Ectodermal cell (in vitro differentiated cells): ENCODE measurements at regions not wholly inside any gene's neighbourhood (a gene's known extent, or its start where the extent isn't known, plus 50 kb on each side); places are given as distances from the start of the nearest gene placed in this dataset.

Experiments used
- H3K27ac ChIP-seq: 2 replicates; pipeline ENCODE4 v1.7.0; 2013; ENCODE audit warnings: mild to moderate bottlenecking, low read depth, low read length; ENCODE audit not compliant: insufficient read depth, poor library complexity, severe bottlenecking
- H3K27me3 ChIP-seq: 2 replicates; pipeline ENCODE4 v1.7.0; 2013; ENCODE audit warnings: mild to moderate bottlenecking, low read length; ENCODE audit not compliant: insufficient read depth, control insufficient read depth, poor library complexity, severe bottlenecking
- H3K36me3 ChIP-seq: one replicate; pipeline ENCODE4 v1.7.0; 2013; ENCODE audit warnings: low read length; ENCODE audit not compliant: control insufficient read depth, insufficient read depth
- H3K4me1 ChIP-seq: one replicate; pipeline ENCODE4 v1.7.0; 2013; ENCODE audit warnings: low read length; ENCODE audit not compliant: control insufficient read depth, insufficient read depth
- H3K4me3 ChIP-seq: 2 replicates; pipeline ENCODE4 v1.7.0; 2013; ENCODE audit warnings: low read depth, low read length, control low read depth; ENCODE audit not compliant: insufficient read depth
- H3K9me3 ChIP-seq: 2 replicates; pipeline ENCODE4 v1.7.0; 2013; ENCODE audit warnings: mild to moderate bottlenecking, low read length, moderate library complexity; ENCODE audit not compliant: control insufficient read depth
- WGBS, 2 experiments: methylation state at CpG; one replicate each; pipeline ENCODE4 v1.1.7; 2013; ENCODE audit warnings: missing lambda C conversion rate in 2 of 2; 5-methylcytosine and 5-hydroxymethylcytosine counted together

DNA sequence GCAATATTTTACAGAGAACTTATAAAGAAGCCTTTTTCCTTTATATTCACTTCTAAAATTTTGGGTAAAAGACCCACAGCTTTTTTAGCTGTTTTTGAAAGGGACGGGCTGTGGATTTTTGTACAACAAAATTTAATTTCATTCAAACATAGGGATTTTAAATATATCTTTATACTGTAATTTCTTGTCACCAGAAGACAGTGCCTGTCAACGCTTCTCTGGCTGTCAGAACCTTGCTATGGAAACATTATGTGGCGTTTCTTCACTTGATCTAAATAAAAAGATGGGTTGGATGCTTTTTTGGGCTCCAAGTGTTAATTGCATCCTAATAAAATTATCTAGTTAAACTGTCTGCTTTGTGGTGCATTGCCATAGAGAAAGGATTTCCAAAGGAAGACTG is 635.6 kb upstream of the ALCAM start:
- WGBS, 2 experiments = 92 to 100% methylated on average over 2 of the region's 3 CpGs
- Histone ChIP-seq H3K27me3 (no peaks in the 10 kb centered on the region), H3K4me1 (no peaks in the 10 kb centered on the region), H3K9me3 (no peaks in the 10 kb centered on the region), H3K36me3 (no peaks in the 10 kb centered on the region), H3K27ac (no peak overlapping the region), H3K4me3 (no peak overlapping the region)

DNA sequence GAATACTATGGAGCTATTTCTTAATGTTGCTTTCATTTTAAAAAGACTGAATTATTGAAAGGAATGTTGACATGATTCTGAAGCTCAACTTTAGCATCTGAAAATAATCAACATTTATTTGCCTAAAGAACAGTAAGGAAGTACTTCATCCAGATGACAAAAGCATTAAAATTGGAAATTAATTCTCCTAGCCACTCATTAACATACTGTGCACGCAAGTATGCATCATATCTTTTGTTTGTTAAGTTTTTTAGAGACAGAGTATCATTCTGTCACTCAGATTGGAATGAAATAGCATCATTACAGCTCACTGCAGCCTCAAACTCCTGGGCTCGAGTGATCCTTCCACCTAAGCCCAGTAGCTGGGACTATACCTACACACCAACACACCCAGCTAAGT is 632.1 kb upstream of the ALCAM start:
- Histone ChIP-seq H3K27ac (no peak overlapping the region), H3K27me3 (no peaks in the 10 kb centered on the region), H3K9me3 (no peaks in the 10 kb centered on the region), H3K4me1 (no peaks in the 10 kb centered on the region), H3K36me3 (no peaks in the 10 kb centered on the region), H3K4me3 (no peak overlapping the region)
- WGBS, 2 experiments = 87 to 90% methylated on average over 2 of the region's 2 CpGs

DNA sequence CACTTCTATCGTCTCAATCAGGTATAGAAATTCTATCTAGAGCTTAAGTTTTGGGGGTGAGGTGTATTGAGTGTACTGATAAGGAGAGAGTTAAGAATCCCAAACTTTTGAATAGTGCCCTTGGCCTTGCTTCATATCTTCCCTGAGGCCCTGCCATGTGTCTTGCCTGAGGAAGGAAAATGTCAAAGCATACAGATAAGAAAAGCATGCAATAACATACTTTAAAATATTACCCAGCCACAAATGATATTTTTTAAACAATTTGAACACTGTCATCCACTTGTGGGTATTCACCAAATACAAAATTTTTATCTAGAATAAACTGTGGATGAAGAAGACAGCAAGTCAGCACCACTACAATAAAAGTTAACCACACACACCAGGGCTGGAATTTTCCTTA is 631.0 kb upstream of the ALCAM start:
- no CpG with 5 or more reads among the region's 1 CpG for WGBS, 2 experiments
- Histone ChIP-seq H3K27me3 (no peaks in the 10 kb centered on the region), H3K9me3 (no peaks in the 10 kb centered on the region), H3K27ac (no peak overlapping the region), H3K4me3 (no peak overlapping the region), H3K4me1 (no peaks in the 10 kb centered on the region), H3K36me3 (no peaks in the 10 kb centered on the region)

DNA sequence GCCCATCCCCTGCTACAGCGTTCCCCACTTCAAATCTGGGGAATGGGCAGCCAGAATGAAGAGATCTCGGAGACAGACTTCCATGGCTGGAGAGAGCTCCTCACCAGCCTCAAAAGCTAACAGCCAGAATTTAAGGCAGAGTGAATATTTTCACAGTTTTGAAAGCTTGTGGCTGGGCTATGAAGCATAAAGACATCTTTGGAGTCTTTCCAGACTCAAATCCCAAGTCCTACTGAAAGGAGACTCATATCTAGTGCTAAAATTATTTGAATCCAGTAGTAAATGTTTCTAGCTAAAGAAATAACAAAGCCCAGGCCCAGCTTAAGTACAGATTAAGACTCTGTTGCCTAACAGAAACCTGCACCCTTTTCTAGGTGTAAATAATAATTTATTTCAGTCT is 628.4 kb upstream of the ALCAM start:
- H3K4me3 ChIP-seq = no peak overlapping the region
- H3K36me3 ChIP-seq = no peaks in the 10 kb centered on the region
- H3K4me1 ChIP-seq = no peaks in the 10 kb centered on the region
- H3K9me3 ChIP-seq = no peaks in the 10 kb centered on the region
- 93 to 98% methylated on average over 2 of the region's 2 CpGs for WGBS, 2 experiments
- H3K27ac ChIP-seq = no peak overlapping the region
- no peaks in the 10 kb centered on the region for H3K27me3 ChIP-seq

DNA sequence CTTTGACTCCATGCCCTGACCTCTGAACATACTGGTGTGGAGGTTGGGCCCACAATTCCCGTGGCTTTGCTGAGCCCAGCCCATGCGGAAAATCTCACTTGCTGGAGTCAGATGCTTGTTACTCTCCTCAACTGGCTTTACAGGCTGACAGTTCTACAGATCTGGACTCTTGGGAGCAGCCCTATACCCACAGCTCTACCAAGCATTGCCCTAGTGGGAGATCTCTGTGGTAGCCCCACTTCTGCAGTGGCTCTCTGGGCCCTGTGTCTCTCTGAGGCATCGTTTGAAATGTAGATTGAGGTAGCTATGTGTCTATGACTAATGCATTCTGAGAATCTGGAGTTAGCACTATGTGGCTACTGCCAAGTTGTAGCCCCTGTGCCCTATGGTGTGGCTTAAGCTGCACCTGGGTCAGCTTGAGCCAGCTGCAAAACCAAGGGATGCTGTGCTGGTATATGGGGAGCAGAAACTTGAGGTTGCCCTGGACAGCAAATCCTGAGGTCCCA is 625.8 kb upstream of the ALCAM start:
- H3K4me1 ChIP-seq = no peaks in the 10 kb centered on the region
- H3K27ac ChIP-seq = no peak overlapping the region
- no peaks in the 10 kb centered on the region for H3K36me3 ChIP-seq
- H3K9me3 ChIP-seq = no peaks in the 10 kb centered on the region
- 90 to 92% methylated on average over 3 of the region's 3 CpGs for WGBS, 2 experiments
- H3K27me3 ChIP-seq = no peaks in the 10 kb centered on the region
- no peak overlapping the region for H3K4me3 ChIP-seq

DNA sequence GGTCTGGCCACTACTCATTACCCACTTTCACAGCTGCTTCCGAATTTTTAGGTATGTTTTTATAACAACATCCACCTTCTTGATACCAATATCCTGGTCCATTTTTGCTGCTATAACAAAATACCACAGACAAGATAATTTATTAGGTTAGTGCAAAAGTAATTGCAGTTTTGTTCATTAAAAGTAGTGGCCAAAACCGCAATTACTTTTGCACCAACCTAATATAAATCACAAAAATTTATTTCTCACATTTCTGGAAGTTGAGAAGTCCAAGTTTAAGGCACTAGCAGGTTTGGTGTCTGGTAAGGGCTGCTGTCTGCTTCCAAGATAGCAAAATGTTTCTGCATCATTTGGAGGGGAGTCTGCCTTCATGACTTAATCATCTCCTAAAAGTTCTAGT is 624.7 kb upstream of the ALCAM start:
- Histone ChIP-seq H3K27ac (no peak overlapping the region), H3K4me1 (no peaks in the 10 kb centered on the region), H3K27me3 (no peaks in the 10 kb centered on the region), H3K4me3 (no peak overlapping the region), H3K9me3 (no peaks in the 10 kb centered on the region), H3K36me3 (no peaks in the 10 kb centered on the region)
- WGBS, 2 experiments = 95 to 100% methylated on average over 1 of the region's 2 CpGs

DNA sequence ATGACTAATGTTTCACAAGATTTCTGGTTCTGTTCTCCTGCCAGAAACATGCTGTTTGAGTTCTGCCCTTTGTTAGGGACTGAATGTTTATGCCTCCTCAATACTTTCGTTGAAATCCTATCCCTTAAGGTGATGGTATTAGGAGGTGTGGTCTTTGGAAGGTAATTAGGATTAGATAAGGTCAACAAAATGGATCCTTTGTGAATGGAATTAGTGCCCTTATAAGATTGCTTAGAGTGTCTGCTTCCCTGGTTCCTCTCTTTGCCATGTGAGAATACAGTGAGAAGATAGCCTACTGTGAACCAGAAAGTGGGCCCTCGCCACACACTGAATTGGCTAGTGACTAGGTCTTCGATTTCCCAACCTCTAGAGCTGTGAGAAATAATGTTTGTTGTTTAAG is 621.4 kb upstream of the ALCAM start:
- Histone ChIP-seq H3K36me3 (no peaks in the 10 kb centered on the region), H3K27me3 (no peaks in the 10 kb centered on the region), H3K27ac (no peak overlapping the region), H3K4me3 (no peak overlapping the region), H3K4me1 (no peaks in the 10 kb centered on the region), H3K9me3 (no peaks in the 10 kb centered on the region)
- 47 to 60% methylated on average over 3 of the region's 3 CpGs for WGBS, 2 experiments

DNA sequence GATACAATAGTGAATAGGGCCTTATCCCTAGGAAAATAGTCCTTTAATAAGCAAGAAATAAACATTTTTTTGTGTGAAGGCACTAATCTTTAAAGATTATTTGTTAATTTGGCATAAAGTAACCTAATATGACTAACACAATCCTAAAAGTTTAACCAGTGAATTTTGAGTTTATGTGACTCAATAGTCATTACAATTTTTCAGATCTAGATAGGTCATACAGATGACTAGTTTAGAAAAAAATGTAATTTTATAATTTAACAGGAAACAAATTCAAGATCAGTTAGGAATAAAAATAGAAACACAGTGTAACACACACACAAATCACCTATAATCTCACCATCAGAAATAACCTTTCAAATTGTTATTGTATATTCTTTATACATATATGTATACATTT is 620.7 kb upstream of the ALCAM start:
- Histone ChIP-seq H3K27me3 (no peaks in the 10 kb centered on the region), H3K4me1 (no peaks in the 10 kb centered on the region), H3K36me3 (no peaks in the 10 kb centered on the region), H3K9me3 (no peaks in the 10 kb centered on the region), H3K4me3 (no peak overlapping the region), H3K27ac (no peak overlapping the region)

DNA sequence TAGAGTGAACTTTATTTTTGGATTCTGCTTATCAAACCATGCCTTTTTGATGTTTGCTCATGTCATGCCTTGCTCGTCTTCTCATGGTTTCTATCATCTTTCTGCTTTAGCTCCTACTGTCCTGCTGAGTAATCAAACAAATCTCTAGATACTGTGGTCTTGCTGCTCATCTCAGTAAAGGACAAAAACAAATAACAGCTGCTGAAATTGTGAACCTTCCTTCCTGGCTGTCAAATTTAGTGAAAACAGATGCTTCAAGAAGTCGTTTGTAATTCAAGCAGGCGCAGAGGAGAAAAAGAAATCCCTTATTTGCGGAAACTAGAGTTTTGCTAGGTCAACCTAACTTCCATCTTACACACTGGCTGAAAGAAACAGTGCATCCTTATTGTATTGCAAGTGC is 616.1 kb upstream of the ALCAM start:
- no peaks in the 10 kb centered on the region for H3K4me1 ChIP-seq
- no peaks in the 10 kb centered on the region for H3K36me3 ChIP-seq
- H3K4me3 ChIP-seq = no peak overlapping the region
- H3K9me3 ChIP-seq = no peaks in the 10 kb centered on the region
- no peaks in the 10 kb centered on the region for H3K27me3 ChIP-seq
- H3K27ac ChIP-seq = no peak overlapping the region
- WGBS, 2 experiments = 90 to 92% methylated on average over 4 of the region's 4 CpGs

DNA sequence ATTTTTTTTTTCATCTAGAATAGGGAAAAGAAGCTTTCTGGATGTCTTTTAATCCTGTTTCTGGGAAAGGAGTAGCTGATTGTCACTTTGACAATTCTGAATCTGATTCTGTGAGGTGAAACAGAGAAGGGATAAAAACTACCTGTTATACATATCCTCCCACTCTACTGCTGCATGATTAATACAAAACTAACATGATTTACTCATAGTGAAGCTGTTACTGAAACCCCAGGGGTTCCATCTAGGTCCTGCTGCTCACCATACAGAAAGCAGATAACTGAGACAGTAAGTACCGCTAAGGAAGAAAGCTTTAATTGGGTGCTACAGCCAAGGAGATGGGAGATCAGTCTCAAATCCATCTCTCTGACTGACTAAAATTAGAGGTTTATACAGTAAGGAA is 610.9 kb upstream of the ALCAM start:
- WGBS, 2 experiments = 95 to 97% methylated on average over 1 of the region's 1 CpG
- Histone ChIP-seq H3K4me3 (no peak overlapping the region), H3K27ac (no peak overlapping the region), H3K4me1 (no peaks in the 10 kb centered on the region), H3K36me3 (no peaks in the 10 kb centered on the region), H3K9me3 (no peaks in the 10 kb centered on the region), H3K27me3 (no peaks in the 10 kb centered on the region)

DNA sequence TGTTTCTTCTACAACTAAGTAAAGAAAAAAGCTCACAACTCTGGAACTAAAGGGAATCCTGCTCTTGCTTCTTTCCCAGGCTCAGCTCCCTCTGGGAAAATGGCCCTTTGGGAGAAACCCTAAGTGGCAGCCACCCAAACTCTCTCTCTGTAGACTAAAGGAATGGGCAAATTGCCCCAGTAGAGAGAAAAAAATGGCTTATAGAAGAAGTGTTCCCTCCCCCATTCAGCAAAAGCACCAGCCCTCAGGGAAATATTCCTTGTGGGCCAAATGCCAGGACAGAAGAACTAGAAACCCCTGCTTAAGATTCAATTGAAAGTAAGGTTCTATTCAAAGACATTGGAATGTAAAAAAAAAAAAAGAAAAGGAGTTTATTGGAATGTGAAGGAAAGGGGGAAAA is 603.7 kb upstream of the ALCAM start:
- H3K27ac ChIP-seq = no peak overlapping the region
- no peaks in the 10 kb centered on the region for H3K4me1 ChIP-seq
- no peaks in the 10 kb centered on the region for H3K9me3 ChIP-seq
- H3K27me3 ChIP-seq = no peaks in the 10 kb centered on the region
- no peaks in the 10 kb centered on the region for H3K36me3 ChIP-seq
- no peak overlapping the region for H3K4me3 ChIP-seq
